IPS-18a (cell line): ENCODE measurements at regions not wholly inside any gene's neighbourhood (a gene's known extent, or its start where the extent isn't known, plus 50 kb on each side); places are given as distances from the start of the nearest gene placed in this dataset.

ENCODE experiments used
- H3K27ac ChIP-seq: one replicate; pipeline ENCODE4 v1.5.1; 2013; ENCODE audit warnings: low read length
- H3K27me3 ChIP-seq: one replicate; pipeline ENCODE4 v1.6.1; 2013; ENCODE audit warnings: mild to moderate bottlenecking, low read length; ENCODE audit not compliant: control insufficient read depth, insufficient read depth
- H3K36me3 ChIP-seq: one replicate; pipeline ENCODE4 v1.6.1; 2013; ENCODE audit warnings: low read depth, low read length; ENCODE audit not compliant: control insufficient read depth
- H3K4me1 ChIP-seq: one replicate; pipeline ENCODE4 v1.6.1; 2013; ENCODE audit warnings: low read depth, low read length; ENCODE audit not compliant: control insufficient read depth
- H3K4me3 ChIP-seq: one replicate; pipeline ENCODE4 v1.5.1; 2013; ENCODE audit warnings: low read length
- H3K9ac ChIP-seq: one replicate; pipeline ENCODE4 v1.6.1; 2013; ENCODE audit warnings: mild to moderate bottlenecking, low read length, moderate library complexity
- H3K9me3 ChIP-seq: one replicate; pipeline ENCODE4 v1.6.1; 2013; ENCODE audit warnings: low read depth, low read length; ENCODE audit not compliant: control insufficient read depth

DNA sequence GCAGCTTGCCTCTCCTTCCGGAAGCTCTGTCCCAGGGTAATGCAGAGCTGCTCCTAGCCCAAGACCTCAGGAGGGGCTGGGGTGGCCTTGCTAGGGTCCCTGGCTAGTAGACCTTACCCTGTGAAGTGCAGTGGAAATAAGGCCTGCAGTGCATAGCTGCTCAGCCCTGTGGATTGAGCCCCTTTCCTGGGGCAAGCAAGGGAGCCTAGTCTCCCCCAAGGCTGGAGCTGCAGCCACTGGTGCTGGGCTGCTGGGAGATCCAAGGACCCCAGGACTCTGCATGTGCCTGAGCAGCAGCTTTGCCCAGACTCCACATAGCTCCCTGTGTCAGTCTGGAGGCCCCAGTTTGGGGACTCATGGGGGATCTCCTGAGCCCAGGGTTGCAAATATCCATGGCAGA lies 57.9 kb downstream of the FANCF start:
- Histone ChIP-seq H3K36me3 (no peaks in the 10 kb centered on the region), H3K4me3 (no peak overlapping the region), H3K27ac (no peak overlapping the region), H3K27me3 (no peaks in the 10 kb centered on the region), H3K9me3 (no peaks in the 10 kb centered on the region), H3K9ac (no peak overlapping the region), H3K4me1 (no peaks in the 10 kb centered on the region)

DNA sequence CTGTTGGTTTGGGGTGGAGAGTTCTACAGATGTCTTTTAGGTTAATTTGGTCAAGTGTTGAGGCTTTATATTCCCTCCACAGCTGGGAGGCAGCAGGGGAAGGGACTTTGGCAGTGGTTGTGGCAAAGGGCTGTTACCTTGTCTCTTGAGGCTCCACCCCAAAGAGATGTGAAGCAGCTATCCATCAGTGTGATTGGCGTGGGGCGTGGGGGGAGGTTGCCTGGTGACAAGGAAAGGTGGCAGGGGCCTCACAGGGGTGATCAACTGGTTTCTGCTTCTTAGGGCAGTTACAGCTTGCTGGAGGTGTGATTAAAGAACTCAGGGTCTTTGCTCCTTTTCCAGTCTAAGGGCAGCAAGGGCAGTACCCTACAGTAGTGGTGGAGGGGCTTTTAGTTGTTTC lies 59.3 kb downstream of the FANCF start:
- no peaks in the 10 kb centered on the region for H3K4me1 ChIP-seq
- no peak overlapping the region for H3K9ac ChIP-seq
- no peaks in the 10 kb centered on the region for H3K36me3 ChIP-seq
- no peak overlapping the region for H3K4me3 ChIP-seq
- no peaks in the 10 kb centered on the region for H3K9me3 ChIP-seq
- no peaks in the 10 kb centered on the region for H3K27me3 ChIP-seq
- H3K27ac ChIP-seq, result no peak overlapping the region

DNA sequence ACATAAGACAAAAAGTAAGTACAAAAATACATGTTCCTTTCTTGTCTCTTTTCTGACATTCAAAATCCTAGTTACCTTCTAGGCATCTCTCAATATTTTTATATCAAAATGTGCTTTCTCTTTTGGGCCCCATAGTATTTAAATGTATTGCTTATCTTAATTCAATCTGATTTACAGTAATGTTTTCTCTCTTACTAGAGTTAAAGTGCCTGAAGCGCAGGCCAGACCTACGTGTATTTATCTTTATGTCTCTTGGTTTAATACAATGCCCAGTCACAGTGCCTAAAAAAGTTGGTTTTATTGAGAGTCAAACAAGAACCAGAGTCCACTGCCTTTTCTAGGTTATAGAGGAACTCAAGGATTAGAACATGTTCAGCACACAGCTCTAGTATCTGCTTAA lies 64.3 kb downstream of the FANCF start:
- H3K27ac ChIP-seq, result no peak overlapping the region

DNA sequence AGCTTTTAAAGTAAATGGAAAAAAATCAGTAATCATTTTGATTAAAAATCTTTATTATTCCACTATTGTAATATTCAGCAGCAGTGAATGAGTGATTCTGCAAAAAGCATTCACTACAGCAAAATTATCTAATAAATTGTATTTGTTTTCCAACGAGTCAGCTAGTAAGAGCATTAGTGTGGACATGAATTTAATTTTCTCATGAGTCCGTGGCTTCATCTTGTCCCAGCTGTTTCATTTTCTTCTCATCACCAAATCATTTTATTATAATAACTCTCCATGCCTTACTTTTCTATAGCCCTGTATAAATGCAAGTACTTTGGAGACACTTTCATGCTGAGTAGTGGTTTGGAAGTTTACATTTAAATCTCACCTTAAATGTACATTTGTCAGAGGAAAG lies 66.2 kb downstream of the FANCF start:
- Histone ChIP-seq H3K36me3 (no peaks in the 10 kb centered on the region), H3K27ac (no peak overlapping the region), H3K9me3 (no peaks in the 10 kb centered on the region), H3K4me1 (no peaks in the 10 kb centered on the region), H3K4me3 (no peak overlapping the region), H3K9ac (no peak overlapping the region), H3K27me3 (no peaks in the 10 kb centered on the region)

More for the DNA sequence above, 64.3 kb downstream of the FANCF start:
- Histone ChIP-seq H3K4me3 (no peak overlapping the region), H3K27me3 (no peaks in the 10 kb centered on the region), H3K9ac (no peak overlapping the region), H3K9me3 (no peaks in the 10 kb centered on the region), H3K36me3 (no peaks in the 10 kb centered on the region), H3K4me1 (no peaks in the 10 kb centered on the region)

DNA sequence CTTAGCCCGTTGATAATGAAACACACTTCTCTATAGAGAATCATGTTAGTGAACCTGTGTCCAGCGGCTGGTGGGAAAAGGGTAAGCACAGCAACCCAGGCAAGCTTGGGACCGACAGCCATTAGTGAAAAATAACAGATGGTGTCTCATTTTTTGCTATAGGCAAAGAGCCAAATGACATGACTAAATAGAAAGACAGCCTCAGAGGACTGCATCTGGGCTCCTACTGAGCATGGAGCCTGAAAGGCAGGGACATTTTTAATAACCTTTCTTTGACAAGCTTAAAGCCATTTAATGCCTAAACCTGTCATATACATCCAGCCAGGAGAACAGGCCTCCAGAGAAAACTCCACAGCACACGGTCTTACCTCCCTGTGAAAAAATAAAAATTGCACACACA lies 67.0 kb downstream of the FANCF start:
- no peak overlapping the region for H3K4me3 ChIP-seq
- H3K9ac ChIP-seq, result no peak overlapping the region

DNA sequence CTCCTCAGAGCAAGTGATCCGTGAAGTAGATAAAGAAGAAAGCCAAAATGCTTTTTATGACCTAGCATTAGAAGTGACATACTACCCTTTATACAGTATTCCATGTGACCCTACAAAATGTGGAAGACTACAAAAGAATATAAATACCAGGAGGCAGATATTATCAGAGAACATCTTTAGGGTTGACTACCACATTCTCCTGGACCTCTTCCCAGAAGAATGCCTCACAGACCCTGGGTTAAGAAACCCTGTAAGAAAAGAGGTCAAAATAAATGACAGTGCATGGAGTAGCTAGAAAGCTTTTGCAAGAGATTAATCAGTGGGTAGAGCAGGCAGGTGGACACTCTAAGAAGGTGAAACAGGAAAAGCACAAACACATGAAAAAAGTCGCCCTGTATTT lies 69.2 kb downstream of the FANCF start:
- no peak overlapping the region for H3K9ac ChIP-seq
- H3K27me3 ChIP-seq, result no peaks in the 10 kb centered on the region
- no peaks in the 10 kb centered on the region for H3K36me3 ChIP-seq
- no peaks in the 10 kb centered on the region for H3K4me1 ChIP-seq
- no peak overlapping the region for H3K27ac ChIP-seq
- H3K4me3 ChIP-seq, result no peak overlapping the region
- no peaks in the 10 kb centered on the region for H3K9me3 ChIP-seq

More for the DNA sequence above, 67.0 kb downstream of the FANCF start:
- Histone ChIP-seq H3K4me1 (no peaks in the 10 kb centered on the region), H3K36me3 (no peaks in the 10 kb centered on the region), H3K9me3 (no peaks in the 10 kb centered on the region), H3K27ac (no peak overlapping the region), H3K27me3 (no peaks in the 10 kb centered on the region)

DNA sequence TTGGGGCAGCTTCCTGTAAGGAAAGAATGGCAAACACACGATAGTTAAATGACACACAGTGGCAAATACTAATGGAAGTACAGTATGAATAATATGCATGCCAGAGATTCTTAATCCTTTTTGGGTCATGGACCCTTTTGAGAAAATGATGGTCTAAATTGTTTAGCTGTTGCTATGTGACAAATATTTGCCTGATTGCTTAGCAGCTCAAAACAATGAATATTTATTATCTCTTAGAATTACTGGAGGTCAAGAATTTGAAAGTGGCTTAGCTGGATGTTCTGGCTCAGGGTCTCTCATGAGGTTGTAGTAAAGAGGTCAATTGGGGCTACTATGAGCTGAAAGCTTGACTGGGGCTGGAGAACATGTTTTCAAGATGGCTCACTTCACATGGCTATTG lies 69.7 kb downstream of the FANCF start:
- Histone ChIP-seq H3K27me3 (no peaks in the 10 kb centered on the region), H3K36me3 (no peaks in the 10 kb centered on the region), H3K9ac (no peak overlapping the region), H3K27ac (no peak overlapping the region), H3K9me3 (no peaks in the 10 kb centered on the region), H3K4me3 (no peak overlapping the region), H3K4me1 (no peaks in the 10 kb centered on the region)

DNA sequence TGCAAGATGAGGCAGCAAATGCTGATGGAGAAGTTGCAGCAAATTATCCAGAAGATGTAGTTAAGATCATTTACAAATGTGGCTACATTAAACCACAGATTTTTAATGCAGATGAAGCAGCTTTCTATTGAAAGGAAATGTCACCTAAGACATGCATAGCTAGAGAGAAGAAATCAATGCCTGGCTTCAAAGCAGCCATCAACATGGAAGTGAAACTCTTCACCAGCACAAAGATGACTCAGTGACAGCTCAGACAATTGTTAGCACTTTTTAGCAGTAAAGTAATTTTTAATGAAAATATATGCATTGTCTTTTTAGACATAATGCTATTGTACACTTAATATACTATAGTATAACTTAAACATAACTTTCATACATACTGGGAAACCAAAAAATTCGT lies 71.4 kb downstream of the FANCF start:
- no peak overlapping the region for H3K4me3 ChIP-seq
- H3K27me3 ChIP-seq, result no peaks in the 10 kb centered on the region
- H3K27ac ChIP-seq, result no peak overlapping the region
- H3K36me3 ChIP-seq, result no peaks in the 10 kb centered on the region
- H3K9ac ChIP-seq, result no peak overlapping the region
- H3K9me3 ChIP-seq, result no peaks in the 10 kb centered on the region
- peaks cover 10% of the 10 kb centered on the region for H3K4me1 ChIP-seq

DNA sequence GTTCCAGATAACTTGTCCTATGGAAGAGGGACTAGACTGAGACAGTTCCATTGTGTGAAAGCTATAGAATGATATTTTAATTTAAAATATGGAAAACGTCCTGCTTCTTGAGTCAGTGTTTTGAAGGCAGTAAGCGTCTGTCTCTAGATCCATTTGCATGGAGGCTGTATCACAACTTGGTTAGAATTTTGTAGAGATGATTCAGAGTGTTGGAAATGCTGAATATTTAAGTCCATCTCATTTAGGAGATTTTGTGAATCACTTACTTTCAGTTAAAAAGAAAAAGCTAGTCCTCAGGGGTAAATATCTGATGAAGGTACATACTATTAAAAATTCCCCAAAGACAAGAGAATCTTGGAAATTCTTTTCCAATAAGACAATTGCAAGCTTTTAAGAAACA lies 72.7 kb downstream of the FANCF start:
- H3K4me3 ChIP-seq, result no peak overlapping the region
- no peaks in the 10 kb centered on the region for H3K9me3 ChIP-seq
- no peak overlapping the region for H3K27ac ChIP-seq
- H3K4me1 ChIP-seq, result peaks cover 10% of the 10 kb centered on the region
- H3K36me3 ChIP-seq, result no peaks in the 10 kb centered on the region
- H3K9ac ChIP-seq, result no peak overlapping the region
- H3K27me3 ChIP-seq, result no peaks in the 10 kb centered on the region

DNA sequence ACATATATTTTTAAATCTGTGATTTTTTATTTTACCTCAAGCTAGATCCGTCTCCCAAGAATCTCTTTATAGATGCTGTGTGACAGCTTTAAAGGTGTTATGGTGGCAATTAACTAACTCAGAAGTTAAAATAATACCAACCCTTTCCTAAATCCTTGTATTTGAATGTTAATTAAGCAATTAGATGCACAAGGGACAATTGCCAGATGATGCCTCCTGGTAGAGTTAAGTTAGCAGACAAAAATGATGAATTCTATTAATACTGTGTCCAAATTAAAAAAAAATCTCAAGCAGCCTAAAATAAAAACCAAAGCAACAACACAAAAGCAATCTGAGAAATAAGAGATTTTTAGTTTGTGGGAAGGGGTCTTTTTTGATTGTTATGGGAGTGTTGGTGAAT lies 78.9 kb downstream of the FANCF start:
- peaks cover 16% of the 10 kb centered on the region for H3K4me1 ChIP-seq
- H3K27me3 ChIP-seq, result no peaks in the 10 kb centered on the region
- no peaks in the 10 kb centered on the region for H3K36me3 ChIP-seq
- no peak overlapping the region for H3K4me3 ChIP-seq
- H3K9ac ChIP-seq, result no peak overlapping the region
- no peak overlapping the region for H3K27ac ChIP-seq
- no peaks in the 10 kb centered on the region for H3K9me3 ChIP-seq

DNA sequence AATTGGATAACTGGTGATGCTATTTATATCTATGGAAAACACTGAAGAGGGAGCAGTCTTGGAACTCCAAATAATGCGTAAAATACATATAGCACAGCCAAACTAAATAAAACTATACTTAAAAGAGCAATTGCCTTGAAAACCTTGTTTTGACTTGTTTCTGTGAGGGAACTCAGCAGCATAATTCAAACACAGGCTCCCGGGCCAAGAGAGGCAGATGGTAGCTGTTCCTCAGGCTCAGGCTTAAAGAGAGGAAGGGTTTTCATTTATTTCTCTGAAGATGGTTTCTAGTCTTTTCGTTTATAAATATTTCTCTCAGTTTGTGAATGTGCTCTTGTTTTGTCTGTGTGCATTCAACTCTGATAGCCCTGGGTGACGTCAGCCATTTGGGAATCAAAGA lies 82.4 kb downstream of the FANCF start:
- no peaks in the 10 kb centered on the region for H3K9me3 ChIP-seq
- H3K4me3 ChIP-seq, result no peak overlapping the region
- H3K4me1 ChIP-seq, result peaks cover 6% of the 10 kb centered on the region
- H3K36me3 ChIP-seq, result no peaks in the 10 kb centered on the region
- no peak overlapping the region for H3K27ac ChIP-seq
- H3K27me3 ChIP-seq, result no peaks in the 10 kb centered on the region
- H3K9ac ChIP-seq, result no peak overlapping the region

DNA sequence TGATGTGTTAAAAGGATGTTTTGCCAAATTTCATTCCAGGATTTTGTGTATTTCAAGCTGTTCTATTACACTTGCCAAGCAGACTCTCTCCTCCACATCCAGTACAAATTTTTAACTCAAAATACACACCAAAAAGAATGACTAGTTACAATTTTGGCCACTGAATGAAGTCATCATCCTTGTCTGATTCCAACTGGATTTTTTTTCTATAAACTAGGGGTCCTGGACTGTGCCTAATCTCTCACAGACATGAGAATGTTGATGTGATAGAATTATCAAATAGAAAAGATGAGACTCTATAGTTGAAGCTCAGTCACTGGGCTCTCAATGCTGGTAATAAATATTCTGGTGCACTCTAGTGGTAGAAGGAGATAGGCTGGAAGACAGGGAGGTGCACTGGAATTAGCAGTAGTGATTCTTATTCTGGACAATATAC lies 85.8 kb downstream of the FANCF start:
- Histone ChIP-seq H3K27me3 (no peaks in the 10 kb centered on the region), H3K9ac (no peak overlapping the region), H3K27ac (no peak overlapping the region), H3K4me3 (no peak overlapping the region), H3K36me3 (no peaks in the 10 kb centered on the region), H3K9me3 (no peaks in the 10 kb centered on the region), H3K4me1 (no peaks in the 10 kb centered on the region)
